OCI-M2 (cell line): ENCODE measurements at regions not wholly inside any gene's neighbourhood (a gene's known extent, or its start where the extent isn't known, plus 50 kb on each side); places are given as distances from the start of the nearest gene placed in this dataset.
"Not testable (repeated sequence)": the region's sequence is repeated elsewhere in the genome, so short reads cannot be mapped to it uniquely, and the experiment has no call there.

Experiments
- DNase-seq: peaks from one replicate; lab custom pipeline; 2025; ENCODE audit not compliant: unreplicated experiment; lab: John Stamatoyannopoulos, UW

GRCh38 chr6:144647971-144648651 lies 363.0 kb downstream of the UTRN start:
- no peak for DNase-seq

- DNase-seq = no peak
These were observed 363.9 kb downstream of the UTRN start for GRCh38 chr6:144649085-144649484.

- DNase-seq = no peak
These were observed 366.1 kb downstream of the UTRN start for GRCh38 chr6:144651234-144651633.

GRCh38 chr6:144652292-144652891 lies 367.3 kb downstream of the UTRN start:
- no peak for DNase-seq

- DNase-seq = no peak
These were observed 368.9 kb downstream of the UTRN start for GRCh38 chr6:144653885-144654505.

- DNase-seq = no peak
These were observed 369.4 kb downstream of the UTRN start for GRCh38 chr6:144654506-144654905.

GRCh38 chr6:144655376-144655775 lies 370.2 kb downstream of the UTRN start:
- DNase-seq = no peak

GRCh38 chr6:144657691-144658090 lies 372.6 kb downstream of the UTRN start:
- DNase-seq = no peak

GRCh38 chr6:144659202-144660182 lies 374.4 kb downstream of the UTRN start:
- DNase-seq = no peak

- DNase-seq = no peak
These were observed 375.5 kb downstream of the UTRN start for GRCh38 chr6:144660561-144661115.

GRCh38 chr6:144661116-144661806 lies 376.1 kb downstream of the UTRN start:
- DNase-seq = no peak

- DNase-seq = no peak
These were observed 377.8 kb downstream of the UTRN start for GRCh38 chr6:144662812-144663365.

- no peak for DNase-seq
These were observed 379.1 kb downstream of the UTRN start for GRCh38 chr6:144664281-144664680.

GRCh38 chr6:144664947-144665346 lies 379.8 kb downstream of the UTRN start:
- DNase-seq = no peak

GRCh38 chr6:144665932-144666450 lies 380.9 kb downstream of the UTRN start:
- no peak for DNase-seq

- DNase-seq = no peak
These were observed 381.6 kb downstream of the UTRN start for GRCh38 chr6:144666781-144667180.

GRCh38 chr6:144667532-144668503 lies 382.7 kb downstream of the UTRN start:
- DNase-seq = no peak

- DNase-seq = not testable (repeated sequence)
These were observed 385.1 kb downstream of the UTRN start for GRCh38 chr6:144670259-144670658.

GRCh38 chr6:144673807-144674206 lies 388.7 kb downstream of the UTRN start:
- DNase-seq = no peak
